ENCODE measurements at regions not wholly inside any gene's neighbourhood (a gene's known extent, or its start where the extent isn't known, plus 50 kb on each side); places are given as distances from the start of the nearest gene placed in this dataset.

DNA sequence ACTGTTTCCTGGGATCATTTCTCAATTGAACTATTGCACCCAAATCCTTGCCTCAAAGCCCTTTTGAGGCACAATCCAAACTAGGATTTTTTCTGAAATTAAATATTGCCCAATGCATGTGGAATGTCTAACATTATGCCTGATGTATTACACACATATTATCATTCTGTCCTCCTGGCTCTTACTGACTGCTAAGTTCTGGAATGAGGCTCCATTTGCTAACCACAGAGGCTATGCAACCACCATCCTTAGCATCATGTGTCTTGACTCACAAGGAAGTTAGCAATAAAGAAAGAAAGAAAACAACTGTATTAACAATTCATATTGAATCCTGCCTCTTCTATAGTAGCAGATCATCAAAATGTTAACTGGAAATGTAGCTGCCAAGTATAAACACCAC lies 1142.7 kb downstream of the CNTNAP5 start:
- TF ChIP-seq, protein P1, sequence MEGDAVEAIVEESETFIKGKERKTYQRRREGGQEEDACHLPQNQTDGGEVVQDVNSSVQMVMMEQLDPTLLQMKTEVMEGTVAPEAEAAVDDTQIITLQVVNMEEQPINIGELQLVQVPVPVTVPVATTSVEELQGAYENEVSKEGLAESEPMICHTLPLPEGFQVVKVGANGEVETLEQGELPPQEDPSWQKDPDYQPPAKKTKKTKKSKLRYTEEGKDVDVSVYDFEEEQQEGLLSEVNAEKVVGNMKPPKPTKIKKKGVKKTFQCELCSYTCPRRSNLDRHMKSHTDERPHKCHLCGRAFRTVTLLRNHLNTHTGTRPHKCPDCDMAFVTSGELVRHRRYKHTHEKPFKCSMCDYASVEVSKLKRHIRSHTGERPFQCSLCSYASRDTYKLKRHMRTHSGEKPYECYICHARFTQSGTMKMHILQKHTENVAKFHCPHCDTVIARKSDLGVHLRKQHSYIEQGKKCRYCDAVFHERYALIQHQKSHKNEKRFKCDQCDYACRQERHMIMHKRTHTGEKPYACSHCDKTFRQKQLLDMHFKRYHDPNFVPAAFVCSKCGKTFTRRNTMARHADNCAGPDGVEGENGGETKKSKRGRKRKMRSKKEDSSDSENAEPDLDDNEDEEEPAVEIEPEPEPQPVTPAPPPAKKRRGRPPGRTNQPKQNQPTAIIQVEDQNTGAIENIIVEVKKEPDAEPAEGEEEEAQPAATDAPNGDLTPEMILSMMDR (conservative IDR thresholded peaks at IDR 0.05; ENCODE audit: low read depth in 2 of 2), result no peak
- no peak for TF ChIP-seq EZH2 (IDR thresholded peaks at IDR 0.05; ENCODE audit: low read depth, unreplicated experiment)
- TF ChIP-seq STAT1 (IDR thresholded peaks at IDR 0.05; ENCODE audit: unreplicated experiment), result no peak
- no peak for TF ChIP-seq POLR2AphosphoS5 (IDR thresholded peaks at IDR 0.05; ENCODE audit: low read depth)
- TF ChIP-seq CREB1 (CRISPR knock-in tag; IDR thresholded peaks at IDR 0.05; ENCODE audit: low read depth), result no peak
- TF ChIP-seq EZH2phosphoT487 (IDR thresholded peaks at IDR 0.05; ENCODE audit: unreplicated experiment), result no peak
- TF ChIP-seq NANOG (IDR thresholded peaks at IDR 0.05; ENCODE audit: borderline replicate concordance), result no peak
- no peak for TF ChIP-seq JUNB (IDR thresholded peaks at IDR 0.05; ENCODE audit: unreplicated experiment)
- TF ChIP-seq REST (IDR thresholded peaks at IDR 0.05; ENCODE audit: unreplicated experiment), result no peak
- TF ChIP-seq, protein P2, sequence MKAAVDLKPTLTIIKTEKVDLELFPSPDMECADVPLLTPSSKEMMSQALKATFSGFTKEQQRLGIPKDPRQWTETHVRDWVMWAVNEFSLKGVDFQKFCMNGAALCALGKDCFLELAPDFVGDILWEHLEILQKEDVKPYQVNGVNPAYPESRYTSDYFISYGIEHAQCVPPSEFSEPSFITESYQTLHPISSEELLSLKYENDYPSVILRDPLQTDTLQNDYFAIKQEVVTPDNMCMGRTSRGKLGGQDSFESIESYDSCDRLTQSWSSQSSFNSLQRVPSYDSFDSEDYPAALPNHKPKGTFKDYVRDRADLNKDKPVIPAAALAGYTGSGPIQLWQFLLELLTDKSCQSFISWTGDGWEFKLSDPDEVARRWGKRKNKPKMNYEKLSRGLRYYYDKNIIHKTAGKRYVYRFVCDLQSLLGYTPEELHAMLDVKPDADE (IDR thresholded peaks at IDR 0.05), result no peak
- TF ChIP-seq ZNF331 (CRISPR knock-in tag; IDR thresholded peaks at IDR 0.05; ENCODE audit: low read depth), result no peak
